ENCODE measurements at regions not wholly inside any gene's neighbourhood (a gene's known extent, or its start where the extent isn't known, plus 50 kb on each side); places are given as distances from the start of the nearest gene placed in this dataset.
A peak's percentile ranks its signal among the peaks of the same experiment; 100 is the strongest.

DNA sequence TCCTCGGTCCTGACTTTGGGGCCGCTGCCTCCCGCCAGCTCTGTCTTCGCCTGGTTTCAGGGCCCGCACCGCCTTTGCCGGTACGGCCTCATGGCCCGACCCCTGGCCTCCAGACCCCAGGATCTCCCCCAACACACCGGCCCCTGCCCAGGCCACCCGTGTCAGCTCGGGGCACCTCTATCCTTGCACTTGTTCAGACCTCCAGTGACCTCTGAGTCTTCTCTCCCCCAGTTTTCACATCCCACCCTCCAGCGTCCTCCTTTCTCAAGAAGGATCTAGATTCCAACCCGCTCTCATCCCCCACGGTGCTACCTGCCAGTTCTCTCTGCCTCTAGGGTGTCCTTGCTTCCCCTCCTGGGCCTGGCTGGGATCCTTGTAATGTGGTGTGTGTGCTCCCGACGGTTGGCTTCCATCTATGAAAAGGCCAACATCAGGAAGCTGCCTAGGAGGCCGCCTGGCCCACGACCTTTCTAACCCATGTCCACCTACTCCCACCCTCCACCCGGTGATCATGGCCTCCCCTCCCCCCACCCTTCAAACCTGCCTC lies 61.1 kb downstream of the SPATA31C2 start:
- H3K36me3 ChIP-seq = no peaks in the 10 kb centered on the region
- no peak overlapping the region for H3K27ac ChIP-seq
- DNase-seq = no peak
- peaks cover 7% of the 10 kb centered on the region for H3K9me3 ChIP-seq (ENCODE audit: severe bottlenecking)
- TF ChIP-seq, protein P1, sequence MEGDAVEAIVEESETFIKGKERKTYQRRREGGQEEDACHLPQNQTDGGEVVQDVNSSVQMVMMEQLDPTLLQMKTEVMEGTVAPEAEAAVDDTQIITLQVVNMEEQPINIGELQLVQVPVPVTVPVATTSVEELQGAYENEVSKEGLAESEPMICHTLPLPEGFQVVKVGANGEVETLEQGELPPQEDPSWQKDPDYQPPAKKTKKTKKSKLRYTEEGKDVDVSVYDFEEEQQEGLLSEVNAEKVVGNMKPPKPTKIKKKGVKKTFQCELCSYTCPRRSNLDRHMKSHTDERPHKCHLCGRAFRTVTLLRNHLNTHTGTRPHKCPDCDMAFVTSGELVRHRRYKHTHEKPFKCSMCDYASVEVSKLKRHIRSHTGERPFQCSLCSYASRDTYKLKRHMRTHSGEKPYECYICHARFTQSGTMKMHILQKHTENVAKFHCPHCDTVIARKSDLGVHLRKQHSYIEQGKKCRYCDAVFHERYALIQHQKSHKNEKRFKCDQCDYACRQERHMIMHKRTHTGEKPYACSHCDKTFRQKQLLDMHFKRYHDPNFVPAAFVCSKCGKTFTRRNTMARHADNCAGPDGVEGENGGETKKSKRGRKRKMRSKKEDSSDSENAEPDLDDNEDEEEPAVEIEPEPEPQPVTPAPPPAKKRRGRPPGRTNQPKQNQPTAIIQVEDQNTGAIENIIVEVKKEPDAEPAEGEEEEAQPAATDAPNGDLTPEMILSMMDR (IDR thresholded peaks at IDR 0.05; ENCODE audit: low read depth, low read length) = no peak
- no peaks in the 10 kb centered on the region for H3K27me3 ChIP-seq (ENCODE audit: insufficient read depth, low read depth, severe bottlenecking)
- H3K4me3 ChIP-seq (ENCODE audit: low read depth, low read length) = no peak overlapping the region

DNA sequence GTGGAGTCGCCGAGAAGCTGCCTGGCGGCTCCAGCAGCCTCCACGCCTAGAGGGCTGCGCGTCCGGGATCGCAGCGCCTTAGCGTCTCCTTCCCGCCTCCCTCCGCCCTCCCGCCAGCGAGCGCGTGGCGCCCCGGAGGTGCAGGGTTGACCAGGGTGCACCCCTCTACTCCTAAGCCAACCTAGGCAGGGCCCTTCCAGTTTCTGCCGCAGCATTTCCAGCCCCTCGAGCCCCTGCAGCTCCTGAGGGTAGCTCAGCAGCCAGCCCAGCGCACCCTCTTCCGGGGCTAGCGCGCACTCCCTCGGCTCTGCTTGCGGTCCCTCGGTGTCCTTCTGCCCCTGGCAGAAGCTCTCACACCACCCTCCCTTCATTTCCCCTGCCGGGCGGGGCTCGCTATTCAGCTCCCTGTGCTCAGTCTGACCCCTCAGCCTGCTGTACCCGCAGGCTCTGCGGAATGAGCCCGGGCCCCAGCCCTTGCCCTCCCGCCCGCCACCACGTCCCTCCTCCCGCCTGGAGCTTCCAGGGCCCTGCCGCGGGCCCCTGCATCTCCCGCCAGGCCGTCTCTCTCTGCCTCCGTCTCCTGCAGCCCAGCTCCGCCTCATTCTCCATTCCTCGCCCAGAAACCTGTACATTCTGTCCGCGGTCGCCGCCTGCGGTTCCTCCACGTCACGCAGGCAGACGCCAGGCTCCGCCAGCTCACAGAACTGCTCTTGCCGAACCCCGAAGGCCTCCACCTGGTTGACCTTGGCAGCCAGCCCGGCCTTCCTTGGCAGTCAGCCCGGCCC lies 61.8 kb downstream of the SPATA31C2 start:
- peak; percentile 54 for DNase-seq
- Histone ChIP-seq H3K27ac (no peak overlapping the region), H3K4me3 (ENCODE audit: low read depth, low read length) (peak overlapping the region; percentile 44), H3K9me3 (ENCODE audit: severe bottlenecking) (peaks cover 7% of the 10 kb centered on the region), H3K27me3 (ENCODE audit: insufficient read depth, low read depth, severe bottlenecking) (no peaks in the 10 kb centered on the region), H3K36me3 (no peaks in the 10 kb centered on the region)
- TF ChIP-seq, protein P1 (IDR thresholded peaks at IDR 0.05; ENCODE audit: low read depth, low read length) = peak; percentile 48

DNA sequence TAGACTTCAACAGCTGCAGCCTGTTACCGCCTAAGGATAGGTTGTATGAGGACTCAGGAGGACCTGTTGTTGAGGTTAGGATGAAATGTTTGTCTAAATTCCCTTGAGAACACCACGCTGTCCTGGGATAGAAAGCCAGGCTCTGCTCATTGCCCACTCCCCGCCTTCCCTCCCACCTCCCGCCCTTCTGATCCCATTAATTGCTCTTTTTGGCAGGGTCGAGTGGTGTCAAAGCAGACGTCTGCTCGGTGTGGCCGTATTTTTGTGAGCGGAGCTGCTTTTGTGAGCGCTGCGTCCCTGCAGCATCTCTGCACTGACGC lies 62.3 kb downstream of the SPATA31C2 start:
- no peak for DNase-seq
- Histone ChIP-seq H3K4me3 (ENCODE audit: low read depth, low read length) (peak overlapping the region; percentile 44), H3K27ac (no peak overlapping the region), H3K36me3 (no peaks in the 10 kb centered on the region), H3K27me3 (ENCODE audit: insufficient read depth, low read depth, severe bottlenecking) (no peaks in the 10 kb centered on the region), H3K9me3 (ENCODE audit: severe bottlenecking) (peaks cover 7% of the 10 kb centered on the region)
- TF ChIP-seq, protein P1 (IDR thresholded peaks at IDR 0.05; ENCODE audit: low read depth, low read length) = no peak

DNA sequence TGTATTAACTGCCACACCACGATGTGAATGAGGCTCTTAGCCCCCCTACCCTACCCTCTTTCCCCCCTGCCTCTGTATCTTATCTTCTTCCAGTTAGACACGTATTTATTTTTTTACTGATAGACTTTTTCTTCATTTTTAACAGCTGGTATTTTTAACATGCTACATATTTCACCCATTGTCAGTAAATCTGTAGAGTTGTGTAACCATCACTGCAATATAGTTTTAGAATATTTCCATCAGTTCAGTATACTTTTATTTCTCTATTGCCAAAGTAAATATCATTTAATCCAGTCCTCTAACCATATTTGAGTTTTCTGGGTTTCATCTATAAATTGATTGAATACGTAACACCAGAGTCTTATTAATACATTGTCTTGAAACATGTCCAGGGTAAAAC lies 62.8 kb downstream of the SPATA31C2 start:
- TF ChIP-seq, protein P1 (IDR thresholded peaks at IDR 0.05; ENCODE audit: low read depth, low read length) = no peak
- no peak overlapping the region for H3K27ac ChIP-seq
- H3K9me3 ChIP-seq (ENCODE audit: severe bottlenecking) = peaks cover 7% of the 10 kb centered on the region
- H3K27me3 ChIP-seq (ENCODE audit: insufficient read depth, low read depth, severe bottlenecking) = no peaks in the 10 kb centered on the region
- H3K36me3 ChIP-seq = no peaks in the 10 kb centered on the region
- no peak for DNase-seq
- H3K4me3 ChIP-seq (ENCODE audit: low read depth, low read length) = no peak overlapping the region

DNA sequence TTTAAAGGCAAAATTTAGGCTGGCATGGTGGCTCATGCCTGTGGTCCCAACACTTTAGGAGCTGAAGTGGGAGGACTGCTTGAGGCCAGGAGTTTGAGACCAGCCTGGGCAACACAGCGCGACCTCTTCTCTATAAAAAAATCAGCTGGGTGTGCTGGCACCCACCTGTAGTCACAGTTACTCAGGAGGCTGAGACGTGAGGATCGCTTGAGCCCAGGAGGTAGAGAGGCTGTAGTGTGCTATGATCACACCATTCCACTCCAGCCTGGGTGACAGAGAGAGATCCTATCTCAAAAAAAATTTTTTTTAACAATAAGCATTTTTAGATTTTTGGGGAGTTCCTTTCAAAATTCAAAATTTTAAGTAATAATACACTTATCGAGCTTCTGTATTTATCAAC lies 63.3 kb downstream of the SPATA31C2 start:
- Histone ChIP-seq H3K27ac (no peak overlapping the region), H3K36me3 (no peaks in the 10 kb centered on the region), H3K9me3 (ENCODE audit: severe bottlenecking) (peaks cover 7% of the 10 kb centered on the region), H3K27me3 (ENCODE audit: insufficient read depth, low read depth, severe bottlenecking) (no peaks in the 10 kb centered on the region), H3K4me3 (ENCODE audit: low read depth, low read length) (no peak overlapping the region)
- TF ChIP-seq, protein P1 (IDR thresholded peaks at IDR 0.05; ENCODE audit: low read depth, low read length) = no peak
- DNase-seq = no peak

All from WERI-Rb-1 (cell line).